Bone marrow (tissue), 2 donors: ENCODE measurements at regions not wholly inside any gene's neighbourhood (a gene's known extent, or its start where the extent isn't known, plus 50 kb on each side); places are given as distances from the start of the nearest gene placed in this dataset.
"Not testable (repeated sequence)": the region's sequence is repeated elsewhere in the genome, so short reads cannot be mapped to it uniquely, and the experiment has no call there.

Experiments used
- DNase-seq, 2 donors: peaks; one replicate each; lab custom pipeline; 2025; lab: John Stamatoyannopoulos, UW

DNA sequence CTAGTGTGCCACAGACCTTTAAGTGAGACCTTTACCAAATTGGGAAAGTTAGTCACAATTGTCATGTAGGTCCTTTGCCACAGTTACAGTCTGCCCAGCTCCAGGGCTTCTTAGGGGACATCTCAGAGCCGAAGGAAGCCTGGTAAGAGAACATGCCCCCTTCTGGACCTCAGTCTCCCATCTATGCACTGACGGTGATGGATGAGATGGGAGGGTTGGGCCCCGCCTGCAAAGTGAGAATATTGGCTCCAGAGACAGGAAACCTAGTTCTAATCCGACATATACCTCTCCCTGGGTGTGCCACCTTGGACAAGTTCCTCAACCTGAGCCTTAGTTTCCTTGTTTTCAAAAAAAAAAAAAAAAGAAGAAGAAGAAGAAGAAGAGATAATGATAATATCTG is 85.1 kb upstream of the NAV2 start:
- no peak for DNase-seq

DNA sequence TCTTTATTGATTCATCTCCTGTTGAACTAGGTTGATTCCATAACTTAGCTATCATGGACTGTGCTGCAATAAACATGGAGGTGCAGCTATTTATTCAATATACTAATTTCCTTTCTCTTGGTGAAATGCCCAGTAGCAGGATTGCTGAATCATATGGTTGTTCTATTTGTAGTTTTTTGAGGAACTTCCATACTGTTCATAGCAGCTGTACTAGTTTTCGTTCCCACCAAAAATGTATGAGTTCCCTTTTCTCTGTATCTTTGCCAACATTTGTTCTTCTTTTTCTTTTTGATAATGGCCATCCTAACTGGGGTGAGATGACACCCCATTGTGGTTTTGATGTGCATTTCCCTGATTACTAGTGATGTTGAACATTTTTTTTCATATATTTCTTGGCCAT is 87.2 kb upstream of the NAV2 start:
- peak in 1 of 2 donors; percentile 21 for DNase-seq

GRCh38 chr11:19617696-19618523 is 94.7 kb upstream of the NAV2 start:
- DNase-seq, result no peak

GRCh38 chr11:19615341-19616183 is 97.1 kb upstream of the NAV2 start:
- DNase-seq, result no peak

DNA sequence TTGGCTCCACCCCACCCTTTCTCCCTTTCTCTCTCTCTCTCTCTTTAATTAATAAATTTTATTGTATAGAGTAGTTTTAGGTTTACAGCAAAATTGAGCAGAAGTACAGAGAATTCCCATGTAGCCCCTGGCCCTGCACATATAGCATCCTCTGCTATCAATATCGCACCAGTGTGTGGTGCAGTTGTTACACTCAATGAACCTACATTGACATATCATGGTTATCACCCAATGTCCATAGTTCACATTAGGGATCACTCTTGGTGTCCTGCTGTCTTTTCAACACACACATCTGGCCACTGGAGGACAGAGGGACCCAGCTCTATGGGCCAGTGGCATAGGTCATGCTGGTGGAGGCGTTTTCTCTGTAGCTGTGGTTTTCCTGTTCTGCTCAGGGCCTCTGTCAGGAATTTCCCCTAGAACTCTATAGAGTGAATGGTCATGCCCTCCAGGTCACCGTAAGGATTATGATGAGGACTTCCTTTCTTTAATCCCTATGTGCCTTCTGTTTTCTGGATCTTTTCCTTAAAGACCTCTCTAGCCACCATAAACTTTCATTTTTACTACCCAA is 98.2 kb upstream of the NAV2 start:
- no peak for DNase-seq

DNA sequence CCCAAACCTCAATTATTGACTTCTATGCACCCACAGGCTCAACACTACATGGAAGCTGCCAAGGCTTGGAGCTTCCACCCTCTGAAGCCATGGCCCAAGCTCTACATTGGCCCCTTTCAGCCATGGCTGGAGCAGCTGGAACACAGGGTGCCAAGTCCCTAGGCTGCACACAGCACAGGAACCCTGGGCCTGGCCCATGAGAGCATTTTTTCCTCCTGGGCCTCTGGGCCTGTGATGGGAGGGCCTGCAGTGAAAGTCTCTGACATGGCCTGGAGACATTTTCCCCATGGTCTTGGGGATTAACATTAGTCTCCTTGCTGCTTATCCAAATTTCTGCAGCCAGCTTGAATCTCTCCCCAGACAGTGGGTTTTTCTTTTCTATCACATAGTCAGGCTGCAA is 100.6 kb upstream of the NAV2 start:
- not testable (repeated sequence) for DNase-seq

DNA sequence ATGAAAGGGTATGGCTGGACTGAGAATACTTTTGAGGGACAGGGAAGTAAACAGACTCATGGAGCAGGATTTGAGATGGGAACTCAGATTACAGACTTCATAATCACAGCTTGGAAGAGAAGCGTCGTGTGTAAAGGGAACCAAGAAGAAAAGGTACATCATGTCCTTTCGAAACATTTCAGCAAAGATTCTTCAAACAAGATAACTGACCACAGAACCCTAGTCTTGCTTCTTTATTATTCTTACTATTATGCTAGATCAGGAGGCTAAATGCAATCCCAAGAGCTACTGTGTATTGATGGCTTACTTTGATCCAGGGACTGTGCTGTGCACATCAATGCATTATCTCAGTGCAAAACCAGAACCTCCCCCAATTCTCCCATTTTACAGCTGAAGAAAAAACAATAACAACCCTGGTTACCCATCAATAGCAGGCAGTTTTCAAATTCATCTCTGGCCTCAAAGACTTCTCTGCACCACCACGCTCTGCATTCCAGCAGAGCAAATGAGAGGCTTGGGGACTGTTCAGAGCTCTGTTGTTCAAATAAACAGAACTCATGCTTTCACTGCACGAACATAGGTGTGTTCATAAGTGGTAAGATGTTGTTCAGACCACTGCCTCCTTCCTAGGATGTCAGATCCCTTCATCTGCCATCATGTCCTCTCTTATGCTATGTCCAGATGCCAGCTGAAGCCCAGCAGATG is 104.8 kb upstream of the NAV2 start:
- DNase-seq, result no peak

- no peak for DNase-seq
These were observed 105.6 kb upstream of the NAV2 start for GRCh38 chr11:19606856-19607655.

GRCh38 chr11:19605520-19606371 is 106.9 kb upstream of the NAV2 start:
- no peak for DNase-seq

GRCh38 chr11:19604679-19605375 is 107.8 kb upstream of the NAV2 start:
- DNase-seq, result no peak

- DNase-seq, result no peak
These were observed 108.9 kb upstream of the NAV2 start for GRCh38 chr11:19603771-19604170.

- no peak for DNase-seq
These were observed 109.7 kb upstream of the NAV2 start for GRCh38 chr11:19602891-19603290.

DNA sequence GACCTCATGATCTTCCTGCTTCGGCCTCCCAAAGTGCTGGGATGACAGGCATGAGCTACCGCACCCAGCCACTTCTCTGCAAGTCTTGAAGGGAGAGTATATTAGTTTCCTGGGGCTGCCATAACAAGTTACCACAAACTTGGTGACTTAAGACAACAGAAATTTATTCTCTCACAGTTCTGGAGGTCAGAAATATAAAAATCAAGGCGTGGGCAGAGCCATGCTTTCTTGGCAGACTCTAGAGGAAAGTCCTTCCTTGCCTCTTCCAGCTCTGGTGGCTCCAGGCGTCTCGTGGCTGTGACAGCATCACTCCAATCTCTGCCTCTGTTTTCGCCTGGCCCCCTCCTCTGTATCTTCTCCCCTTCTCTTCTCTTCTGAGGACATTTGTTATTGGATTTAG is 110.2 kb upstream of the NAV2 start:
- no peak for DNase-seq

DNA sequence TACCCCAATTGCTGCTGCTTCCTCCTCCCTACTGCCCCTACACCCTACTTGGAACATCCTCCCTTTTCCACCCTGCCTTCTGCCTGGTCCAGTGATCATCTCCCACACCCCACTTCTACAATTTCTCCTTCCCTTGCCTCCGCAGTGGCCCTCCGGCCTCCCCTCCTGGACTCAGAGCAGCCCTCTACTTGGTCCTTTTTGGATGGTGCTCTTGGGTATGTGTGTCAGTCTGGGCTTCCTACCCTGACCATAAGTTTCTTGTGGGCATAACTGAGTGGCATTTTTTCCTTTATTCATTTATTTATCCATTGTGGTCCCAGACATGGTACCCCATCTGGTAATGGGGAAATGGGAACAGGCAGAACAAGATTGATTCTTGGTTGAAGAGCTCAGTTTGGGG is 111.4 kb upstream of the NAV2 start:
- DNase-seq, result no peak

GRCh38 chr11:19599681-19600080 is 113.0 kb upstream of the NAV2 start:
- no peak for DNase-seq

DNA sequence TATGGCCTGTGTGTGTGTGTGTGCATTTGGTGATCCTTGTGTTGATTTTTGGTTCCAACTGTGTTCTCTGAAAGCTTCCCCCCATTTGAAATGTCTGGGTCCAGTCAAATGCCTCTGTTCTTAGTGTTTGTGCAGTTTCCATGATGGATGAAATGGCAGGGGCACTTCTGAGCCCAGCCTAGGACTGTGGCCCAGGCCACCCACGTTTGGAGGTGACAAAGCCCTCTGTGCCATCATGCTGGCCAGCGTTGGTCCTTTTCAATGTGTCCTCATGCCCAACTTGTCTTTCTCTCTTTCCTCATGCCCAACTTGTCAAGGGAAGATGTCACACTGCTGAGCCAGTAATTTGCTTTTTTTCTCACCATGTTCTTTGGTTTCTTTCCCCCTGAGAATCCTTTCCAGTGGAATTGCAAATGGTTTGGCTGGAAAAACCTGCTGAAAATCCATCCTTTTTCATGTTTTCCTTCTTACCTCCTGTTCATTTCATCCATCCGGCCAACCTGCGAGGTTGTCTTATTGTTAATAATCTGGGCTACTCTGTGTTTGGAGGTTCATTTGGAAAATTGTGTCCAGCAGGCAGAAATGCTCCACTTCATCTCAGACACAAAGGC is 113.7 kb upstream of the NAV2 start:
- DNase-seq, result no peak

DNA sequence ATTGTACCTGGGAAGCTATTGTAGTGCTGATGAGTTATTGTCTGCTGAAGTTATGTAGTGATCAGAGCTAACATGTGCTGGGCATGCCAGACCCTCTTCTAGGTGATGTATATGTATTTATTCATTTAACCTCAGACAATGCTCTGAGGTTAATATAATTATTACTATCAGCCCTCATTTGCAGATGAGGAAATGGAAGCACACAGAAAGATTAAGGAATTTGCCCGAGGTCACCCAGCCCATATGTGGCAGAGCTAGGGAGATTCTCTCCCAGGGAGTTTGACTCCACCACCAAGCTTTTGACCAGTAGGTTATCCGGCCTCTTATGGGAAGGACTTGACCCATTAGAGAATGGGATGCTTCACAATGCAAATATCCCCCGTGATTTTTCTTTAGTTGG is 114.2 kb upstream of the NAV2 start:
- no peak for DNase-seq

GRCh38 chr11:19597876-19598275 is 114.8 kb upstream of the NAV2 start:
- no peak for DNase-seq

DNA sequence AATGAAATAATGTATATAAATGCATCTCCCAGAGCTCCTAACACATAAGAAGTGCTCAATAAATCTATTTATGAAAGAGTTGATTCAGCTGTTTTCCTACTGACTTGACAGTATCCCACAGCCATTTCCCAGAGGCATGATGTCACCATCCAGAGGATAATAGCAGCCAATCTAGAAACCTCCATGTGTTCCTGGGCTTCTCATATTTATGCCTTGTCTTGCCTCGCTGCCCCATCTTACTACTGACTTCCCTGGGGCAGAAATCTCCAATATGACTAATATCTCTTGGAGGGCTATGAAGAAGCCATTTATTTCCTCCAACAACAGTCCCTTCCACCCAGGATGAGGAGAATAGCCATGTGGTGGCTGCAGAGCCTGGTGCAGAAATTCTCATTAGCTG is 115.4 kb upstream of the NAV2 start:
- no peak for DNase-seq
